KMS-11 (cell line): ENCODE measurements at regions not wholly inside any gene's neighbourhood (a gene's known extent, or its start where the extent isn't known, plus 50 kb on each side); places are given as distances from the start of the nearest gene placed in this dataset.
"Not testable (repeated sequence)": the region's sequence is repeated elsewhere in the genome, so short reads cannot be mapped to it uniquely, and the experiment has no call there.

Experiments used
- H2AFZ ChIP-seq: fragments of 200-600 bp; sonication (generic); 2 replicates; pipeline ENCODE4 v1.6.1; 2016; ENCODE audit warnings: antibody characterized with exemption, mixed run types, low read depth
- H3K27ac ChIP-seq: fragments of 200-600 bp; sonication (generic); 2 replicates; pipeline ENCODE4 v1.6.1; 2016; ENCODE audit warnings: mild to moderate bottlenecking, mixed run types
- H3K27me3 ChIP-seq: fragments of 200-600 bp; sonication (generic); 2 replicates; pipeline ENCODE4 v1.6.1; 2017; ENCODE audit warnings: mild to moderate bottlenecking, low read depth, mixed run types, moderate library complexity; ENCODE audit not compliant: insufficient read depth
- H3K36me3 ChIP-seq: fragments of 200-600 bp; sonication (generic); 2 replicates; pipeline ENCODE4 v1.6.1; 2017; ENCODE audit warnings: mild to moderate bottlenecking, mixed run types; ENCODE audit not compliant: insufficient read depth
- H3K4me1 ChIP-seq: fragments of 200-600 bp; sonication (generic); 2 replicates; pipeline ENCODE4 v1.6.1; 2016; ENCODE audit warnings: mild to moderate bottlenecking, low read depth, mixed run types; ENCODE audit not compliant: poor library complexity, severe bottlenecking
- H3K4me2 ChIP-seq: fragments of 200-600 bp; sonication (generic); 2 replicates; pipeline ENCODE4 v1.7.0; 2016; ENCODE audit warnings: mild to moderate bottlenecking, mixed run types
- H3K4me3 ChIP-seq: fragments of 200-600 bp; sonication (generic); IDR thresholded peaks from 2 replicates; pipeline ENCODE4 v1.6.1; 2017; ENCODE audit warnings: low read depth, low read length, mixed read lengths; ENCODE audit not compliant: insufficient read depth
- H3K79me2 ChIP-seq: fragments of 200-600 bp; sonication (generic); 2 replicates; pipeline ENCODE4 v1.6.1; 2016; ENCODE audit warnings: low read depth, mixed run types; ENCODE audit not compliant: insufficient read depth
- H3K9ac ChIP-seq: fragments of 200-600 bp; sonication (generic); 2 replicates; pipeline ENCODE4 v1.6.1; 2016; ENCODE audit warnings: mild to moderate bottlenecking, mixed run types
- H4K20me1 ChIP-seq: fragments of 200-600 bp; sonication (generic); 2 replicates; pipeline ENCODE4 v1.6.1; 2016; ENCODE audit warnings: mild to moderate bottlenecking, mixed run types; ENCODE audit not compliant: insufficient read depth
- TF ChIP-seq, protein P1 (sequence below): fragments of 200-600 bp; sonication (generic); conservative IDR thresholded peaks from 2 replicates; pipeline ENCODE4 v1.6.1; 2017; ENCODE audit warnings: low read depth, mild to moderate bottlenecking, antibody characterized with exemption, low read length, moderate library complexity, mixed read lengths

DNA sequence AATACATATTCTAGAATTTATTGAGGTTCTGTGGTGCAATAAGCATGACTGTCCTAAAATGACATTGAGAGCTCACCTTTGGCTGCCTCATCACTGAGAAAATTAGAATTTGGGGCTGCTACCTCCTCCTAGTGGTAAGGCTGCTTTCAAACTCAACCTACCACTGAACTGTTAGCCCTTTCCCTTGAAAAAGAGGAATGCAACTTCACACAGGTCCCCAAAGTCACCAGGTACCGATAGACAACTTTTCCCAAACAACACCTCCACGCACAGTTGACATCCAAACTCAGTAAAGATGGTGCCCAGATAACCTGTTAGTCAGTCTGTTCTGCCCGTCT, 75.9 kb upstream of the SCIN start:
- no peak overlapping the region for H3K27ac ChIP-seq
- peaks cover 31% of the 10 kb centered on the region for H3K4me1 ChIP-seq
- no peak overlapping the region for H3K4me2 ChIP-seq
- H3K27me3 ChIP-seq, result no peaks in the 10 kb centered on the region
- H2AFZ ChIP-seq, result no peak overlapping the region
- H3K4me3 ChIP-seq, result no peak overlapping the region
- TF ChIP-seq, protein P1, sequence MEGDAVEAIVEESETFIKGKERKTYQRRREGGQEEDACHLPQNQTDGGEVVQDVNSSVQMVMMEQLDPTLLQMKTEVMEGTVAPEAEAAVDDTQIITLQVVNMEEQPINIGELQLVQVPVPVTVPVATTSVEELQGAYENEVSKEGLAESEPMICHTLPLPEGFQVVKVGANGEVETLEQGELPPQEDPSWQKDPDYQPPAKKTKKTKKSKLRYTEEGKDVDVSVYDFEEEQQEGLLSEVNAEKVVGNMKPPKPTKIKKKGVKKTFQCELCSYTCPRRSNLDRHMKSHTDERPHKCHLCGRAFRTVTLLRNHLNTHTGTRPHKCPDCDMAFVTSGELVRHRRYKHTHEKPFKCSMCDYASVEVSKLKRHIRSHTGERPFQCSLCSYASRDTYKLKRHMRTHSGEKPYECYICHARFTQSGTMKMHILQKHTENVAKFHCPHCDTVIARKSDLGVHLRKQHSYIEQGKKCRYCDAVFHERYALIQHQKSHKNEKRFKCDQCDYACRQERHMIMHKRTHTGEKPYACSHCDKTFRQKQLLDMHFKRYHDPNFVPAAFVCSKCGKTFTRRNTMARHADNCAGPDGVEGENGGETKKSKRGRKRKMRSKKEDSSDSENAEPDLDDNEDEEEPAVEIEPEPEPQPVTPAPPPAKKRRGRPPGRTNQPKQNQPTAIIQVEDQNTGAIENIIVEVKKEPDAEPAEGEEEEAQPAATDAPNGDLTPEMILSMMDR, result peak; percentile 23; the same call in 1 of the 2 replicates
- H3K36me3 ChIP-seq, result no peaks in the 10 kb centered on the region
- H3K79me2 ChIP-seq, result no peaks in the 10 kb centered on the region
- H4K20me1 ChIP-seq, result no peaks in the 10 kb centered on the region
- H3K9ac ChIP-seq, result no peak overlapping the region

- not testable (repeated sequence) for H3K27me3 ChIP-seq, H4K20me1 ChIP-seq, H3K36me3 ChIP-seq, H3K79me2 ChIP-seq, H3K4me3 ChIP-seq
- TF ChIP-seq, protein P1, result peak; percentile 84
- H3K27ac ChIP-seq, result peak overlapping the region; percentile 82
- peak overlapping the region; percentile 61 for H2AFZ ChIP-seq
- H3K4me2 ChIP-seq, result peak overlapping the region; percentile 36; the same call in 1 of the 2 replicates
- H3K9ac ChIP-seq, result peak overlapping the region; percentile 80
- peaks cover 31% of the 10 kb centered on the region for H3K4me1 ChIP-seq
Observed at GRCh38 chr7:12496901-12497674, 73.4 kb upstream of the SCIN start.

DNA sequence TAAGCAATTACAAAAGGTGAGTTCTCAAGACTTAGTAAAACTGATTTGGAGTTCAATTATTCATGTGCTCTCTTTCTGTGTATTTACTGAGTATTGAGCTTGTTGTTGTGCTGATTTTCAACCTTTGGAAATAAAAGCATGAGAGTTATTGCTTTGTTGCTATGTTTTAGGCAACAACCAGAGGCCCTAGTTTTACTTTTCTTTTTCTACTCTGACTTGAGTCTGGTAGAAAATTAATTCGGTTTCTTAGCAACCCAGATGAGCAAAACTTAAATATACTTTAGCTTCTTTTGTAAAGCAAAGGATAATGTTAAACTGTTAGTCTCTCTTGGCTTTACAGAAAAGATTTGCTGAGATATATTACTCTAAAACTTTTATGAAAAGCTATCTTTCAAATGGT, 66.4 kb upstream of the SCIN start:
- TF ChIP-seq, protein P1, result no peak

DNA sequence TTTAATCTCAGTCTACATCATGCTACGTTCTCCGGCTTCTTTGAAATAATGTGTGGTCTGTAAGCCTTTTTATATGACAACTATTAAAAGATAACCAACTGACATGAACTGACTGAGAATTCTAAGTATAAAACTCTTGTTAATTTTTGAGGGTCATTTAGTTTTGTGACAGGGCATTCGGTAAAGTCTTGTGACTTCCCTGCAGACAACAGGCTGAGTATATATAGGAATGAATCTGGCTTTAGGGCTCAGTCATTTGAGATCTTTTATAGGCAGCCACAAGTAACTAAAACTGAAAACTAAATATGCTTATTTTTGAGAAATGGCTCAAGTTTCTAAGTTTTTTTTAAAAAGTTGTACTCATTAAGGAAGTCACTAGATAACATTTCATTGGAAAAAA, 62.5 kb upstream of the SCIN start:
- Histone ChIP-seq H3K9ac (no peak overlapping the region), H3K27me3 (no peaks in the 10 kb centered on the region), H4K20me1 (no peaks in the 10 kb centered on the region), H3K4me1 (no peaks in the 10 kb centered on the region), H3K36me3 (no peaks in the 10 kb centered on the region), H3K27ac (no peak overlapping the region), H3K4me3 (no peak overlapping the region), H2AFZ (no peak overlapping the region), H3K79me2 (no peaks in the 10 kb centered on the region), H3K4me2 (no peak overlapping the region)
- TF ChIP-seq, protein P1, result no peak

More for the DNA sequence above, 66.4 kb upstream of the SCIN start:
- H3K36me3 ChIP-seq, result no peaks in the 10 kb centered on the region
- H3K4me3 ChIP-seq, result no peak overlapping the region
- H3K27ac ChIP-seq, result no peak overlapping the region
- no peaks in the 10 kb centered on the region for H4K20me1 ChIP-seq
- no peaks in the 10 kb centered on the region for H3K4me1 ChIP-seq
- H3K79me2 ChIP-seq, result no peaks in the 10 kb centered on the region
- H3K4me2 ChIP-seq, result no peak overlapping the region
- H3K27me3 ChIP-seq, result no peaks in the 10 kb centered on the region
- H2AFZ ChIP-seq, result no peak overlapping the region
- H3K9ac ChIP-seq, result no peak overlapping the region
